ENCODE measurements at regions not wholly inside any gene's neighbourhood (a gene's known extent, or its start where the extent isn't known, plus 50 kb on each side); places are given as distances from the start of the nearest gene placed in this dataset.
"Not testable (repeated sequence)": the region's sequence is repeated elsewhere in the genome, so short reads cannot be mapped to it uniquely, and the experiment has no call there.

GRCh38 chr5:168142402-168142801, 149.0 kb upstream of the WWC1 start:
- H3K27ac ChIP-seq (ENCODE audit: low read length in 2 of 2), result no peak overlapping the region
- no peak overlapping the region for H3K4me2 ChIP-seq (replicated peaks; ENCODE audit: low read depth, low read length, poor library complexity, severe bottlenecking)
- ChIA-PET POLR2A (no interaction called here), CTCF (no interaction called here)
- H3K36me3 ChIP-seq (replicated peaks in 1 of 2; ENCODE audit: control extremely low read depth in 1 of 2, control insufficient read depth in 1 of 2, extremely low read depth in 1 of 2, insufficient read depth in 2 of 2, low read length in 1 of 2), result no peaks in the 10 kb centered on the region
- H4K20me1 ChIP-seq (ENCODE audit: control insufficient read depth, insufficient read depth, low read length, poor library complexity, severe bottlenecking), result no peaks in the 10 kb centered on the region
- DNase-seq (no peak), ATAC-seq (ENCODE audit: low read depth) (no peak)
- Mint-ChIP-seq H3K27ac (no peak overlapping the region), H3K27me3 (no peaks in the 10 kb centered on the region), H3K9me3 (ENCODE audit: insufficient read depth) (no peaks in the 10 kb centered on the region), H3K4me1 (no peaks in the 10 kb centered on the region), H3K4me3 (no peak overlapping the region)
- no peaks in the 10 kb centered on the region for H3K27me3 ChIP-seq (replicated peaks in 1 of 4; ENCODE audit: control extremely low read depth in 1 of 4, control insufficient read depth in 3 of 4, insufficient read depth in 4 of 4, low read length in 3 of 4)
- WGBS (ENCODE audit: insufficient coverage), result 40% methylated on average over 1 of the region's 2 CpGs
- no peak for TF ChIP-seq CTCF (IDR thresholded peaks at IDR 0.05)
- no peak for TF ChIP-seq EZH2 (IDR thresholded peaks at IDR 0.05; ENCODE audit: borderline replicate concordance, insufficient read depth, low read depth, low read length, poor library complexity, severe bottlenecking)
- no peak overlapping the region for H3K4me3 ChIP-seq (ENCODE audit: control extremely low read depth in 1 of 5, extremely low read depth in 1 of 5, insufficient read depth in 1 of 5, low read depth in 2 of 5, low read length in 4 of 5)
- H3K4me1 ChIP-seq (ENCODE audit: control insufficient read depth in 2 of 2, insufficient read depth in 2 of 2, low read length in 2 of 2), result no peaks in the 10 kb centered on the region
- H3K9ac ChIP-seq (ENCODE audit: low read length), result no peak overlapping the region
- H2AFZ ChIP-seq (ENCODE audit: insufficient read depth, low read depth, low read length, poor library complexity, severe bottlenecking), result no peak overlapping the region
- H3K9me3 ChIP-seq (ENCODE audit: control extremely low read depth in 1 of 3, control insufficient read depth in 2 of 3, insufficient read depth in 1 of 3, low read length in 2 of 3), result peaks cover 0 to 2% (median 0%) of the 10 kb centered on the region in 3 donors
- no peaks in the 10 kb centered on the region for H3K79me2 ChIP-seq (ENCODE audit: control insufficient read depth, insufficient read depth, low read length)
- intact Hi-C loops (cut with micrococcal nuclease), result no loop called here

- DNase-seq; H3K9ac ChIP-seq (ENCODE audit: low read length); H3K27ac ChIP-seq (ENCODE audit: low read length in 2 of 2); H3K27me3 ChIP-seq (replicated peaks in 1 of 4; ENCODE audit: control extremely low read depth in 1 of 4, control insufficient read depth in 3 of 4, insufficient read depth in 4 of 4, low read length in 3 of 4); H3K4me3 Mint-ChIP-seq; H3K4me2 ChIP-seq (replicated peaks; ENCODE audit: low read depth, low read length, poor library complexity, severe bottlenecking); intact Hi-C loops (cut with micrococcal nuclease); H3K9me3 Mint-ChIP-seq (ENCODE audit: insufficient read depth); H3K79me2 ChIP-seq (ENCODE audit: control insufficient read depth, insufficient read depth, low read length); H2AFZ ChIP-seq (ENCODE audit: insufficient read depth, low read depth, low read length, poor library complexity, severe bottlenecking); H3K4me1 ChIP-seq (ENCODE audit: control insufficient read depth in 2 of 2, insufficient read depth in 2 of 2, low read length in 2 of 2); POLR2A ChIA-PET; H3K9me3 ChIP-seq (ENCODE audit: control extremely low read depth in 1 of 3, control insufficient read depth in 2 of 3, insufficient read depth in 1 of 3, low read length in 2 of 3); H3K4me3 ChIP-seq (ENCODE audit: control extremely low read depth in 1 of 5, extremely low read depth in 1 of 5, insufficient read depth in 1 of 5, low read depth in 2 of 5, low read length in 4 of 5); H3K36me3 ChIP-seq (replicated peaks in 1 of 2; ENCODE audit: control extremely low read depth in 1 of 2, control insufficient read depth in 1 of 2, extremely low read depth in 1 of 2, insufficient read depth in 2 of 2, low read length in 1 of 2); H4K20me1 ChIP-seq (ENCODE audit: control insufficient read depth, insufficient read depth, low read length, poor library complexity, severe bottlenecking); CTCF ChIA-PET; H3K27me3 Mint-ChIP-seq; H3K27ac Mint-ChIP-seq; H3K4me1 Mint-ChIP-seq; ATAC-seq (ENCODE audit: low read depth): not testable (repeated sequence)
- no CpG with 5 or more reads among the region's 7 CpGs for WGBS (ENCODE audit: insufficient coverage)
Measured at GRCh38 chr5:168143521-168143920, 147.9 kb upstream of the WWC1 start.
